HepG2 (cell line): ENCODE measurements at regions not wholly inside any gene's neighbourhood (a gene's known extent, or its start where the extent isn't known, plus 50 kb on each side); places are given as distances from the start of the nearest gene placed in this dataset.

Source experiments
- ATAC-seq: fragments of 200-7000 bp; cut with Tn5 transposase; 3 replicates; pipeline ENCODE4 v1.9.1; 2020; ENCODE audit warnings: mild to moderate bottlenecking, moderate library complexity
- BruUV-seq: library from RNA; stranded (reverse); fragments of 400-500 nt; replicated peaks from 2 replicates; lab custom pipeline; 2021; lab: Mats Ljungman, UMichigan
- CTCF ChIA-PET: fragments of 300-600 bp; formaldehyde crosslinking; extraction: SDS; loops from one replicate; lab custom pipeline; 2021; ENCODE audit warnings: low total read pairs, inconsistent platforms, low intra/inter-chr PET ratio; lab: Yijun Ruan, JAX
- POLR2A ChIA-PET: fragments of 350-600 bp; sonication (Branson Sonifier 250); formaldehyde crosslinking; loops from one replicate; lab custom pipeline; 2020; ENCODE audit warnings: antibody characterized with exemption, inconsistent platforms; lab: Yijun Ruan, JAX
- DNase-seq: peaks from one replicate; pipeline ENCODE4 v3.0.0-alpha.2; 2015; ENCODE audit warnings: low spot score
- FAIRE-seq: peaks from 3 replicates; lab custom pipeline; 2011; peaks lifted over from hg19 to GRCh38; lab: Jason Lieb, UNC
- H2AFZ ChIP-seq: one replicate; pipeline ENCODE4 v1.6.1; 2011; ENCODE audit warnings: low read length, inconsistent platforms
- H3K27ac ChIP-seq: fragments of 300-600 bp; 3 replicates; pipeline ENCODE4 v1.8.0; 2011; ENCODE audit warnings: mixed run types, mild to moderate bottlenecking, mixed read lengths, low read length, inconsistent platforms; ENCODE audit not compliant: insufficient read depth; ENCODE audit errors: extremely low read length
- H3K27me3 ChIP-seq, 2 experiments: fragments of 200-600 bp in 1 of 2; 2 replicates in 1 of 2; 3 replicates in 1 of 2; pipeline versions ENCODE4 v1.6.0 to v1.8.0; 2011; ENCODE audit warnings: low read length in 2 of 2, mild to moderate bottlenecking in 2 of 2, moderate library complexity in 2 of 2, inconsistent platforms in 1 of 2; ENCODE audit not compliant: insufficient read depth in 2 of 2, control insufficient read depth in 1 of 2
- H3K36me3 ChIP-seq, 2 experiments: fragments of 200-600 bp in 1 of 2; replicated peaks in 1 of 2; 2 replicates in 1 of 2; 3 replicates in 1 of 2; pipeline versions ENCODE4 v1.5.1 to v1.8.0; 2011; ENCODE audit warnings: low read length in 2 of 2, inconsistent platforms in 1 of 2; ENCODE audit not compliant: insufficient read depth in 2 of 2, control insufficient read depth in 1 of 2
- H3K4me1 ChIP-seq: 2 replicates; pipeline ENCODE4 v1.5.1; 2012; ENCODE audit warnings: low read length, inconsistent platforms; ENCODE audit not compliant: insufficient read depth
- H3K4me2 ChIP-seq: 2 replicates; pipeline ENCODE4 v1.6.0; 2011; ENCODE audit warnings: low read depth, low read length, inconsistent platforms
- H3K4me3 ChIP-seq, 3 experiments: fragments of 200-600 bp in 1 of 3; sonication (generic), shearing (Covaris generic) in 1 of 3; replicated peaks in 1 of 3; 2 replicates each; pipeline ENCODE4 v1.5.1; 2011 to 2016; ENCODE audit warnings: low read length in 3 of 3, inconsistent platforms in 2 of 3, low read depth in 2 of 3, mild to moderate bottlenecking in 2 of 3, control low read depth in 1 of 3, mixed read lengths in 1 of 3; ENCODE audit not compliant: insufficient read depth in 1 of 3
- H3K79me2 ChIP-seq: one replicate; pipeline ENCODE4 v1.6.1; 2011; ENCODE audit warnings: low read length, inconsistent platforms; ENCODE audit not compliant: insufficient read depth
- H3K9ac ChIP-seq: 2 replicates; pipeline ENCODE4 v1.6.0; 2011; ENCODE audit warnings: mild to moderate bottlenecking, low read depth, low read length, inconsistent platforms; ENCODE audit not compliant: insufficient read depth
- H3K9me3 ChIP-seq: 2 replicates; pipeline ENCODE4 v1.5.1; 2012; ENCODE audit warnings: mild to moderate bottlenecking, low read length
- H4K20me1 ChIP-seq: 2 replicates; pipeline ENCODE4 v1.6.0; 2011; ENCODE audit warnings: inconsistent platforms, mild to moderate bottlenecking, low read length, moderate library complexity; ENCODE audit not compliant: insufficient read depth
- EHMT2 ChIP-seq: fragments of 200-600 bp; sonication (generic); IDR thresholded peaks from 2 replicates; pipeline ENCODE4 v1.7.0; 2017; ENCODE audit warnings: antibody characterized with exemption, low read depth, low read length, borderline replicate concordance
- MED8 ChIP-seq: sonication (generic); formaldehyde crosslinking; IDR thresholded peaks from 2 replicates; pipeline ENCODE4 v1.8.1; 2023; ENCODE audit warnings: mild to moderate bottlenecking, missing genetic modification reagents; ENCODE audit not compliant: insufficient replicate concordance
- MIER2 ChIP-seq: IDR thresholded peaks from 2 replicates; pipeline ENCODE4 v1.6.1; 2016; ENCODE audit warnings: missing biosample characterization, missing genetic modification reagents
- MIER3 ChIP-seq: IDR thresholded peaks from 2 replicates; pipeline ENCODE4 v1.6.1; 2016; ENCODE audit warnings: missing compliant biosample characterization, borderline replicate concordance
- NR3C1 ChIP-seq: sonication (generic); formaldehyde crosslinking; IDR thresholded peaks from 2 replicates; pipeline ENCODE4 v1.4.0; 2020; ENCODE audit warnings: missing genetic modification reagents
- ZSCAN9 ChIP-seq: IDR thresholded peaks from 2 replicates; pipeline ENCODE4 v1.6.1; 2016; ENCODE audit warnings: borderline replicate concordance
- WGBS: methylation state at CpG from one replicate; pipeline ENCODE4 v1.1.6; 2017; ENCODE audit warnings: low lambda C conversion rate; 5-methylcytosine and 5-hydroxymethylcytosine counted together
- in situ Hi-C: cut with HindIII; loops from 2 replicates; pipeline ENCODE4 v1.10.0; 2017; ENCODE audit warnings: low pct_unique_long_range_greater_than_20kb; ENCODE audit not compliant: extremely low pct_ligation_motif_present
- intact Hi-C: fragments of 100-400 bp; cut with micrococcal nuclease; formaldehyde crosslinking; loops from one replicate; pipeline ENCODE4 v1.10.0; 2022; ENCODE audit not compliant: unreplicated experiment
- TF ChIP-seq, protein P1 (sequence below): sonication (generic); formaldehyde crosslinking; IDR thresholded peaks from 2 replicates; pipeline ENCODE4 v1.4.0; 2020; ENCODE audit warnings: mild to moderate bottlenecking, low read depth, missing genetic modification reagents
- TF ChIP-seq, protein P2 (sequence below): sonication (generic); formaldehyde crosslinking; IDR thresholded peaks from 2 replicates; pipeline ENCODE4 v1.8.0; 2022; ENCODE audit warnings: missing genetic modification reagents, mild to moderate bottlenecking, borderline replicate concordance
- TF ChIP-seq, protein P3 (sequence below): sonication (generic); formaldehyde crosslinking; IDR thresholded peaks from 2 replicates; pipeline ENCODE4 v1.5.1; 2020; ENCODE audit warnings: missing genetic modification reagents, mild to moderate bottlenecking, borderline replicate concordance

DNA sequence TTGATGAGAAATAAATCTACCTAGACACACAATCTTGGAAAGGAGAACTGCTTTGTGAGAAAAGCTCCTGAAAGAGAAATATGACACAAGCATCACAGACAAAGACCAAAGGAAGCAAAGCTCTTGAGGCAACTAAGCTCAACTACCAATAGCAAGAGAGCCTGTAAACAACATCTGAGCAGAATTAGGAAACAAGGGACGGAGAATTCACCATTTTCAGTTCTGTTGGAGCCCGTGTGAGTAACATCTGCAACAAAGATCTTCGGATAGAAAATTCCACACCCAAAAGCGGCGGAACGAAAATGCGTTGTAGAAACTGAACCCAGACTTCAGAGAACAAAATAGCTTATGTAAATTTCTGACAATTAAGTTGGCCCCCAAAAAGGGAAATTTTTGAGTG lies 909.9 kb upstream of the MBL2 start:
- no TSS peak for BruUV-seq
- POLR2A ChIA-PET = no interaction called here
- TF ChIP-seq EHMT2 = no peak
- TF ChIP-seq MED8 (CRISPR knock-in tag) = no peak
- TF ChIP-seq MIER3 (CRISPR knock-in tag) = no peak
- TF ChIP-seq, protein P1, sequence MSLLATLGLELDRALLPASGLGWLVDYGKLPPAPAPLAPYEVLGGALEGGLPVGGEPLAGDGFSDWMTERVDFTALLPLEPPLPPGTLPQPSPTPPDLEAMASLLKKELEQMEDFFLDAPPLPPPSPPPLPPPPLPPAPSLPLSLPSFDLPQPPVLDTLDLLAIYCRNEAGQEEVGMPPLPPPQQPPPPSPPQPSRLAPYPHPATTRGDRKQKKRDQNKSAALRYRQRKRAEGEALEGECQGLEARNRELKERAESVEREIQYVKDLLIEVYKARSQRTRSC = no peak
- TF ChIP-seq, protein P2, sequence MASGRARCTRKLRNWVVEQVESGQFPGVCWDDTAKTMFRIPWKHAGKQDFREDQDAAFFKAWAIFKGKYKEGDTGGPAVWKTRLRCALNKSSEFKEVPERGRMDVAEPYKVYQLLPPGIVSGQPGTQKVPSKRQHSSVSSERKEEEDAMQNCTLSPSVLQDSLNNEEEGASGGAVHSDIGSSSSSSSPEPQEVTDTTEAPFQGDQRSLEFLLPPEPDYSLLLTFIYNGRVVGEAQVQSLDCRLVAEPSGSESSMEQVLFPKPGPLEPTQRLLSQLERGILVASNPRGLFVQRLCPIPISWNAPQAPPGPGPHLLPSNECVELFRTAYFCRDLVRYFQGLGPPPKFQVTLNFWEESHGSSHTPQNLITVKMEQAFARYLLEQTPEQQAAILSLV (CRISPR knock-in tag) = no peak
- TF ChIP-seq, protein P3, sequence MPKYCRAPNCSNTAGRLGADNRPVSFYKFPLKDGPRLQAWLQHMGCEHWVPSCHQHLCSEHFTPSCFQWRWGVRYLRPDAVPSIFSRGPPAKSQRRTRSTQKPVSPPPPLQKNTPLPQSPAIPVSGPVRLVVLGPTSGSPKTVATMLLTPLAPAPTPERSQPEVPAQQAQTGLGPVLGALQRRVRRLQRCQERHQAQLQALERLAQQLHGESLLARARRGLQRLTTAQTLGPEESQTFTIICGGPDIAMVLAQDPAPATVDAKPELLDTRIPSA = no peak
- TF ChIP-seq NR3C1 (CRISPR knock-in tag) = no peak
- TF ChIP-seq MIER2 = no peak
- no peak for TF ChIP-seq ZSCAN9 (CRISPR knock-in tag)
- TF ChIP-seq, all 625 proteins: peak for 0
- Histone ChIP-seq H3K27ac (no peak overlapping the region), H3K4me2 (no peak overlapping the region), H3K27me3 (no peaks in the 10 kb centered on the region), H3K79me2 (no peaks in the 10 kb centered on the region), H3K4me3 (no peak overlapping the region), H3K36me3 (no peaks in the 10 kb centered on the region), H3K4me1 (no peaks in the 10 kb centered on the region), H3K9me3 (no peaks in the 10 kb centered on the region), H2AFZ (no peak overlapping the region), H4K20me1 (no peaks in the 10 kb centered on the region), H3K9ac (no peak overlapping the region)
- CTCF ChIA-PET = no interaction called here
- FAIRE-seq (no peak), ATAC-seq (no peak), DNase-seq (no peak)
- intact Hi-C loops (no loop called here), in situ Hi-C loops (no loop called here)
- whole genome bisulfite sequencing = 44% methylated on average over 7 of the region's 7 CpGs
